ENCODE measurements at regions not wholly inside any gene's neighbourhood (a gene's known extent, or its start where the extent isn't known, plus 50 kb on each side); places are given as distances from the start of the nearest gene placed in this dataset.

GRCh38 chr5:119820016-119820415 lies 190.7 kb downstream of the FAM170A start:
- TF ChIP-seq EZH2phosphoT487 (IDR thresholded peaks at IDR 0.05; ENCODE audit: insufficient read depth, low read depth), result no peak
- no peak for TF ChIP-seq EZH2 (IDR thresholded peaks at IDR 0.05; ENCODE audit: insufficient read depth, poor library complexity, severe bottlenecking)

All from GM23248 (cell line).